GM18907 (cell line): ENCODE measurements at regions not wholly inside any gene's neighbourhood (a gene's known extent, or its start where the extent isn't known, plus 50 kb on each side); places are given as distances from the start of the nearest gene placed in this dataset.

Source experiments
- ATAC-seq: cut with Tn5 transposase; IDR thresholded peaks from one replicate; pipeline ENCODE4 v1.9.1; 2021; ENCODE audit warnings: mild to moderate bottlenecking, moderate library complexity; ENCODE audit not compliant: unreplicated experiment

DNA sequence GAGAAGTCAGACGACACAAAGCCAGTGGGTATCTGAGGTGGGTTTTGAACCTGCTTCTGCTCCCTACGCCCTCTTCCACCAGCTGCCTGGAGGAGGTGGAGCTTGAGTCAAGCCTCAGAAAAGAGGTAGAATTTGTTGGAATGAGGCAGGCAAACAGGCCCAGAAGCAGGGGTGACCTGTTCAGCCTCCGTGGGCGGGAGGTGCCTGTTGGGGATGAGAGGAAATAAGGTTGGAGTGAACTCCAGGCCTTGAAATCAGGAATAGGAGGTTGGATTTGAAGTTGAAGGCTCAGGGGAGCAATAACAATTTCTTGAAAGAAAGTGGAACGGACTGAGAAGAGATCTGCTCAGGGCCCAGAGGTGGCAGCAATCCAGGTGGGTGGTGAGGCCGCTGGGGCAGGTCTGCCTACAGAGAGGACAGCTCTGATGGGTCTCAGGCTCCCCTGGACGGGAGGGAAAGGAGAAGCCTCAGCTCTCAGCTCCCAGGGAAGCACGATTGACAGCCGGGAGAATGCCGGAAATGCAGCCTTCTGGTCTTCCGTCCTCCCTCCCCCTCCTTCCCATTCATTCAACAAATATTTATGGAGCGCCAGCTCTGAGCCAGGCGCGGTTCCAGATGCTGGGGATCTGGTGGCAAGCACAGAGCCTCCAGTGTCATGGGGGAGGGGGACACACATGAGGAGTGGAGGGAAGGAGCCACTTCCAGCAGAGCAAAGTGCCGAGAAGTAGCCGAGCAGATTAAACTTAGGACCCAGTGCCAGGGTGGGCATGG, 61.9 kb upstream of the CIBAR2 start:
- no peak for ATAC-seq

- ATAC-seq: no peak
Measured at GRCh38 chr16:85174871-85175723, 62.8 kb upstream of the CIBAR2 start.

- ATAC-seq: no peak
Measured at GRCh38 chr16:85175724-85176233, 63.5 kb upstream of the CIBAR2 start.

DNA sequence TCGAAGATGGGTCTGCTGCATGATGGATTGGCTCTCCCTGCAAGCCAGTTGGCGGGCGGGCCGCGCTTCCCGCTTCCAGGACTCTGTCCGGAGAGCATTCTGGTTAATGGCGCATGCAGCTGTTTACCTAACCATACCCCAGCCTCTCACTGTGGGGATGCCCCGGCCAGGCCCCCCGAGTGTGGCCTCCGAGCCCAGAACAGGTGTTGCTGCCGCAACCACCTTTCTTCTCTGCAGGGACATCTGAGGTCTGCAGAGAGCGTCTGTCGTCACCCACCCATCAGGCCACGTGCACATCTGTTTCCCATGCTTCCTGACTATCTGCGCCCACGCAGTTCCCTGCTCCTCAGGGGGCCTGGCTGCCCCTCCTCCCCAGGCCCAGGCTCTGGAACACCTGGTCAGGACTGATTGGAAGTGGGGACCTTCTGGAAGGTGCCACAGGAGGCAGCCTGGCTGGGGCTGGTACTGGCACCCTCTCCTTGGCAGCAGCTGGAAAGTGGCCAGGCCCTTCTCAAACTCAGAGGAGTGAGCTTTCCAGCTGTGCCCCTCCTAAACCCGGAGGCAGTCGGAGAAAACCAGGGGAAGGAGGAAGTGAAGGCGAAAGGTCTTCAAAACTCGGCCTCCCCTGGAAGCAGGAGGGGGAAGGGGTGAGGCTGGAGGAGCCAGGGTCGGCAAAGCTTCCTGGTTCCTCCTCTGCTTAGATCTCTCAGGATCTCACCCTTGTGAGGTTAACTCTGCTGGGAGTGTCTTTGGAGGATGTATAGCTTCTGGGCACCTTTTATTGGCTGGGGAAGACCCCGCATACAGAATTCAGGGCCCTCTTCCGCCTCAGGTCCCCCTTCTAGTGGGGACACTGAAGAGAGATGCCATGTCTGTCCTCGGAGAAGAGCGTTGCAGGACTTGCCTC, 64.5 kb upstream of the CIBAR2 start:
- no peak for ATAC-seq

DNA sequence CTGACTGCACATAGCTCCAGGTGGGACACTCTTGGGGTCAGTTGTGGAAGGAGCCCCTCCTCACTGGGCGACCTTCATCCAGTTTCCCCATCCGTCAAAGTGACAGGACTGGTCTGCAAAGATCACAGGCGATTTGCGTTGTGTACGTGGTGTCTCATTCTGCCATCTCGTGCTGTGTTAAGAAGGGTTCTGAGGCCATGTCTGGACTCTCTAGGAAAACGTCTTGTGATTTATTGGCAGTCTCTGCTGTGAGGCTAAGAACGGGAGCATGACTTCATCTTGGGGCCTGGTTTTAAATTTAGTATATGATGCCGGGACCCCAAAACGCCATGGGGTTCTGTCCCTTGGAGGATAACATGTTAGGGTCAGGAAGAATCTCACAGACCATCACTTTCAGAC, 65.2 kb upstream of the CIBAR2 start:
- ATAC-seq: no peak

DNA sequence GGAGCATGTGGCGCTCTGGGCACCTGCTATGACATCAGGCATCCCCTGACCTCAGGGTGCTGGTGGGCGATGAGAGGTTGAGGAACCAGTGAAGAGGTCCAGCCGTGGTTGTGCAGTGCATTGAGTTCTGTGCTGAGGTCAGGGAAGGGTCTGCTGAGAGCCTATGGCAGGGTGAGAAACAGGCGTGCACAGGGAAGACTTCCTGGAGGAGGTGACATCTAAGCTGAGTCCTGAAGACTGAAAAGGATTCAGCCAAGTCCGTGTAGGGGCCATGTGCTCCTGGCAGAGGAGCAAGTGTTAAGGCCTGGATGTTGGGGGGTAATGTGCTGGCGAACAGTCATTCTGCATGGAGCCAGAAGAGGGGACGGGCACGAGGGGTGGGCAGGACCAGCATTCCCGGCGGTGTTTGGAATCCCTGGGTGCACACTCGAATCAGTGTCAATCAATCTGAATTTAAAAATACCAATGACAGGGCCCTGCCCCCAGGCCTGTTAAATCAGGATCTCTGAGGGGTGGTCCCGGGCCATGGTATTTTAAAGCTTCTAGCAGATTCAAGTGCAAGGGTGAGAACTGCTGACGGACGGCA, 65.8 kb upstream of the CIBAR2 start:
- no peak for ATAC-seq

- ATAC-seq: no peak
Measured at GRCh38 chr16:85178596-85178995, 66.3 kb upstream of the CIBAR2 start.

DNA sequence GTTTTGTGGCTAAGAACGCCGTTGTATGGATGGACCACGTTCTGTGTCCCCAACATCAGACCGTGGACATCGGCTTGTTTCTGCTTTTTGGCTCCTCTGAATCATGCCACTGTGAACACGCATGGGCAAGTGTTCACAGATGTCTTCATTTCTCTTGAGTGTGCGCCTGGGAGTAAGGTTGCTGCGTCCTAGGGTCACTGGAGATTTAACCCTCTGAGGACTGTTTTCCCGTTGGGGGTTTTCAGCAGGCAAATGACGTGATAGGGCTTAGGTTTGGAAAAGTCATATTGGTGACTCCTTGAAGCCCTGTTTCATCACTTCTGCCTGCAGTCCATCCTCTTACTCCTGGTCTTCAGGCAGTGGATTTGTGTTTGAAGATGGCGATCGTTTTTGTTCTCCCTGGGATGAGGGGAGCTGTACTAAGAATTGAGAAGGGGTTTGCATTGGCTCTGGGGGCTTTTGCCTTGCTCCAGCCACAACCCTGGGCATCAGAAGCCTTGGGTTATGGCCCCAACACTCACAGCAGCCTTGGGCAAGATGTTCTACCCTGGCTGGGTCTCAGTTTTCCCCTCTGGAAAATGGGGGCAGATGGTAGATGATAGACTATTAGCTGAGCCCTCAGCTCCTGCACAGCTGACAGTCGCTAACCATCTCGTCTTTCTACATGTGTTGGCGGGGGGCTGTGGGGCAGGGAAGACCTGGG, 67.2 kb upstream of the CIBAR2 start:
- ATAC-seq: no peak

- ATAC-seq: no peak
Measured at GRCh38 chr16:85180047-85180826, 68.0 kb upstream of the CIBAR2 start.

DNA sequence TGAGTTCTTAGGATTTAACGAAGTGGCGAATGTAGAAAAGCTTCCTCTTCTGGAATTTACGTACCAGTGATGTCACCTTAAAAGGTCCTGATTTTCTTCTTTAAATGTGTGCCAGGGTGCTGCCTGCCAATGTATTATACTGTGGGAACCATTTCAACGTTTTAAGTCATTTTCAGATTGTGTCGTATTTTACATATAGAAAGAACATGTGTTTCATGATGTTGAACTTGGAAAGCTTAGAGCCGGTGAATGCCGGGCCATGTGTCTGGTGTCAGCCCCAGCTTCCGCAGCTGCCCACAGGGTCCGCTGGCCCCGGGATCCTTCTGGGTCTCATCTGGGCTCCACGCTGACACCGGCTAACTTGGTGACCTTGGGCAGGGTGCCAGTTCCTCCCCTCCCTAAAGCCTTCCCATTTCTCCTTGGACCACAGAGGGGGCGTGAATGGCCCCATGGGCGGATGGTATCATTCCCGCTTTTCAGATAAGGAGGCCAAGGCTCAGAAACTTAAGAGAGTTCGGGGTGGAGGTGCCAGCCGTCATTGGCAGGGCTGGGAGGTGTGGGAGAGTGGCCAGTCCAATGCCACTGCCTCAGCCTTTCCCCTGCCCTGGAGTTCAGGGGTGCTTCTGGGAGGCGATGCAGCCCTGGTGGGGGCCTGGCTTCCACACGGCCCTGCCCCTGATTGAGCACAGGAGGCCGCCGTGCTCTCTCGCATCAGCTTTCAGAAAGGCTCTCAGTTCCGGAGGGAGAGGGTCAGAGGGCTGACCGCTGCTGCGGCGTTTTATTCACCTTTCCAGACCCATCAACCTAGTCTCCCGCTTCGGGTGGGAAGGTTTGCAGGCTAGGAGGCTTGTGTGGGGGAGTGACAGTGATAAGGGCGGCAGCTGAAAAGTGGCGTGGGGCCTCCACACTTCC, 68.8 kb upstream of the CIBAR2 start:
- no peak for ATAC-seq

DNA sequence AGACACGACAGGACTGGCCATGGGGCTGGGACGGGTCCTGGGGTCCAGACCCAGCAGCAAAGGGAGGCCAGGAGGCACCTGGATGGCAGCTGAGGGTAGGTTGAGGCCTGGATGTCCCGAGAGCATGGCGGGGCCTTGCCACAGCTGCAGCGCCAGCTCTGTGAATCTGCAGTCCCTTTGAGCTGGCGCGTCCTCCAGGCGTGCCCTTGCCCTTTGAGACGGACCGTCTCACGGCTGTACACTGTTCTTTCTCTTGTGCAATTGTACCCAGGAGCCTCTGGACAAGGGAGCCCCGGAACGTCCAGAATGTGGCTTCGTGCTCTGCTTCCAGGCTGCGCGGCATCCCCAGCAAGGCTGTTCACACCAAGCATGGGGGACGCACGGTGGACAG, 69.5 kb upstream of the CIBAR2 start:
- no peak for ATAC-seq

GRCh38 chr16:85182286-85182685, 70.0 kb upstream of the CIBAR2 start:
- no peak for ATAC-seq

GRCh38 chr16:85182774-85183173, 70.5 kb upstream of the CIBAR2 start:
- ATAC-seq: no peak

DNA sequence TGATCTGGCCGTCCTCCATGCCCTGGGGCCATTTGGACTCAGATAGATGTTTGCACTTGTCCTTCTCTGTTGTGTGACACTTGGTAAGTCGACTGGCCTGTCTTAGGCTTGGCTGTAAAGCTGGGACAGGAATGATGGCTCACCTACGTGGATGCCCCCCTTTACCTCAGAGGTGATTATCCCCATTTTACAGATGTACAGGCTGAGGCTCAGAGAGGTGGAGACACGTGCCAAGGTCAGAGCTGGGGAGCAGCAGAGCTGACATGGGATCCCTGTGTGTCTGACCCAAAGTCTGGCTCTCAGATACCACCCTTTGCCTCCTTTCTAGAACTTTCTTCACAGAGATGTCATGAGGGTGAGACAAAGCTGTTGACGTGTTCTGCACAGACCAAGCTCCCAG, 71.3 kb upstream of the CIBAR2 start:
- no peak for ATAC-seq

- ATAC-seq: no peak
Measured at GRCh38 chr16:85184404-85184803, 72.1 kb upstream of the CIBAR2 start.

GRCh38 chr16:85185303-85186100, 73.2 kb upstream of the CIBAR2 start:
- no peak for ATAC-seq

DNA sequence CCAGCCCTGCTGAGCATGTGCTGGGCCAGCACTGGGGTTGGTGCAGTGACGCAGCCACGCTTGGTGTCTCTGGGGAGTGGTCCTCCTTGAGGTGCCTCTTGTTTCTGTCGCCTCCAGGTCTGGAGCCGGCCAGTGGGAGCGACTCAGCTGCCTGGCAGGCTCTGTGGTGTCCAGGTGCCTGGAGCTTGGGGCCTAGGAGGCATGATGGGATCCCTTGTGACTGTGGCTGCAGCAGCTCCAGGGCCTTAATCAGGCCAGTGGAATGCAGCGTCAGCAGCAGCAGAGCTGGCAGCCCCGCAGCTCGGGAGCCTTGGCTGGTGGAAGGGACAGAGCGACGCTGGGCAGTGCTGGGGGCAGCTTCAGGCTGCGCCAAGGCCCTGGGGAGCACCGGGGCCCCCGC, 74.7 kb upstream of the CIBAR2 start:
- no peak for ATAC-seq
